ENCODE measurements at regions not wholly inside any gene's neighbourhood (a gene's known extent, or its start where the extent isn't known, plus 50 kb on each side); places are given as distances from the start of the nearest gene placed in this dataset.

DNA sequence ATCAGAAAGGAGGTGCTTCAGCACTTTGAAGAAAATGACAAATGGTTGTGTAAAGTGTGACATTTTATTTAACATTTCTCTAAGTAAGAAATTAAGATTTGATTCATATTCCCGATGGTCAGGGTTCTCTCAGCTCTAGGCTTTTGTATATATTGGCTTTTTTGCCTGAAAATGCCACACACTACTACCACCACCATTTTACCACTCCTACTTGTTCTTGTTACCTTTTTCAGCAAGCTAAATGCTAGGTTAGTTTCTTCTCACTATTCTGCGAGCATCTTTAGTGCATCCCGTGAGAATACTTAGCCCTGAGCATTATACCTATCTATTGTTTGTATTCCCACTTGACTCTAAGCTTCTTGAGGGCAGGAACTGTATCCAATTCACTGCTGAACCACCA lies 177.6 kb upstream of the MTNR1B start:
- DNase-seq (ENCODE audit: low spot score) = no peak
- TF ChIP-seq CTCF (IDR thresholded peaks at IDR 0.05) = no peak
- Histone ChIP-seq H3K27me3 (replicated peaks; ENCODE audit: insufficient read depth) (no peaks in the 10 kb centered on the region), H3K9me3 (no peaks in the 10 kb centered on the region), H3K4me1 (ENCODE audit: control insufficient read depth in 1 of 2, low read depth in 2 of 2) (no peaks in the 10 kb centered on the region), H3K4me3 (no peak overlapping the region), H3K36me3 (no peaks in the 10 kb centered on the region), H3K27ac (no peak overlapping the region)
- no peak for ATAC-seq (ENCODE audit: insufficient number of reproducible peaks, low FRiP score, low read depth)

DNA sequence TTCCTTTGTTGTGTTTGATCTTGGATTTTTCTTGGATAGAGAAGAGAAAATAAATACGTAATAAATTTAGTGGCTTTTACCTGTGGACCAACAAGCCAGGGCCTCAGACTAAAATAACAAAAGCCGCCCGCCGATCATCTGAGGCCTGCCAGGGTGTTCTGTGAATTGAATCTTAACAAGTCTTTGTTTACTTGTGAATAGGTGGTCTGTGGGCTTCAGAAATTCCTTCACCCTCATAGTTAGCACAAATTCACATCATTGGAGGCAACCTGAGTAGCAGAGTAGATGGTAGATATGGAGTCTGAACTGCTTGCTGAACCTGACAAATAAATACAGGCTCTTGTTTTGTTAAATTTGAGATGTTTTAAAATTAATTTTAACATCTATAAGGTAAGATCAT lies 176.3 kb upstream of the MTNR1B start:
- Histone ChIP-seq H3K4me3 (no peak overlapping the region), H3K27ac (no peak overlapping the region), H3K9me3 (no peaks in the 10 kb centered on the region), H3K4me1 (ENCODE audit: control insufficient read depth in 1 of 2, low read depth in 2 of 2) (no peaks in the 10 kb centered on the region), H3K27me3 (replicated peaks; ENCODE audit: insufficient read depth) (no peaks in the 10 kb centered on the region), H3K36me3 (peaks cover 4% of the 10 kb centered on the region)
- ATAC-seq (ENCODE audit: insufficient number of reproducible peaks, low FRiP score, low read depth) = no peak
- no peak for DNase-seq (ENCODE audit: low spot score)
- TF ChIP-seq CTCF (IDR thresholded peaks at IDR 0.05) = no peak

- Histone ChIP-seq H3K27ac (no peak overlapping the region), H3K36me3 (peaks cover 9% of the 10 kb centered on the region), H3K4me3 (no peak overlapping the region), H3K27me3 (replicated peaks; ENCODE audit: insufficient read depth) (no peaks in the 10 kb centered on the region), H3K9me3 (no peaks in the 10 kb centered on the region), H3K4me1 (ENCODE audit: control insufficient read depth in 1 of 2, low read depth in 2 of 2) (no peaks in the 10 kb centered on the region)
- DNase-seq (ENCODE audit: low spot score) (no peak), ATAC-seq (ENCODE audit: insufficient number of reproducible peaks, low FRiP score, low read depth) (no peak)
- TF ChIP-seq CTCF (IDR thresholded peaks at IDR 0.05) = no peak
These were observed 174.7 kb upstream of the MTNR1B start for GRCh38 chr11:92794783-92795182.

DNA sequence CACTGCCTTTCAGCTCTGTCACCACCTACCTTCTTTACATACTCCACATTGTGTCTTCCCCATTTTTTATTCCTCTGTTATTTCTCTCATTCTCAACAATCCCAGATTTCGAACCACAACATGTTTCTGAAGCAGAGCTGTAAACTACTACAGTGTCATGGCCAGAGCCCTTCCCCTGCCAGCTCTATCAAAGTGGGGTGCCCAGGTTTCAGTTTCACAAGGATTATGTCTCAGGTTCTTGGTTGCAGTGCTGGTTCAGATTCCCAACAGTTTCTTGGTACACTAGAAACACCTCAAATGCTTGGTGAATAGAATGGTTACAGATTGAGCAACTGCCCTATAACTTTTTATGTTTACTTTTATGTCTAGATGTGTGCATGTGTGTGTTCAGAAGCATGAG lies 172.7 kb upstream of the MTNR1B start:
- ATAC-seq (ENCODE audit: insufficient number of reproducible peaks, low FRiP score, low read depth) = no peak

GRCh38 chr11:92797874-92798273 lies 171.6 kb upstream of the MTNR1B start:
- TF ChIP-seq CTCF (IDR thresholded peaks at IDR 0.05) = no peak
- Histone ChIP-seq H3K27ac (no peak overlapping the region), H3K4me3 (no peak overlapping the region), H3K36me3 (peaks cover 9% of the 10 kb centered on the region), H3K4me1 (ENCODE audit: control insufficient read depth in 1 of 2, low read depth in 2 of 2) (no peaks in the 10 kb centered on the region), H3K9me3 (no peaks in the 10 kb centered on the region), H3K27me3 (replicated peaks; ENCODE audit: insufficient read depth) (no peaks in the 10 kb centered on the region)
- ATAC-seq (ENCODE audit: insufficient number of reproducible peaks, low FRiP score, low read depth) = no peak
- no peak for DNase-seq (ENCODE audit: low spot score)

More for the DNA sequence above, 172.7 kb upstream of the MTNR1B start:
- no peak for TF ChIP-seq CTCF (IDR thresholded peaks at IDR 0.05)
- H3K27ac ChIP-seq = no peak overlapping the region
- peaks cover 9% of the 10 kb centered on the region for H3K36me3 ChIP-seq
- no peaks in the 10 kb centered on the region for H3K4me1 ChIP-seq (ENCODE audit: control insufficient read depth in 1 of 2, low read depth in 2 of 2)
- no peak for DNase-seq (ENCODE audit: low spot score)
- H3K4me3 ChIP-seq = no peak overlapping the region
- no peaks in the 10 kb centered on the region for H3K9me3 ChIP-seq
- H3K27me3 ChIP-seq (replicated peaks; ENCODE audit: insufficient read depth) = no peaks in the 10 kb centered on the region

Measured in thoracic aorta (tissue), 2 donors.